HG02852 (cell line): ENCODE measurements at regions not wholly inside any gene's neighbourhood (a gene's known extent, or its start where the extent isn't known, plus 50 kb on each side); places are given as distances from the start of the nearest gene placed in this dataset.

Source experiments
- ATAC-seq: cut with Tn5 transposase; IDR thresholded peaks from one replicate; pipeline ENCODE4 v1.9.1; 2021; ENCODE audit warnings: mild to moderate bottlenecking, moderate library complexity; ENCODE audit not compliant: unreplicated experiment

- no peak for ATAC-seq
Measured at GRCh38 chr5:2461701-2462691, 289.5 kb downstream of the IRX2 start.

GRCh38 chr5:2460098-2460497 is 291.4 kb downstream of the IRX2 start:
- ATAC-seq = no peak

GRCh38 chr5:2459251-2459650 is 292.2 kb downstream of the IRX2 start:
- ATAC-seq = no peak

- no peak for ATAC-seq
Measured at GRCh38 chr5:2455878-2456277, 295.6 kb downstream of the IRX2 start.

- ATAC-seq = no peak
Measured at GRCh38 chr5:2454876-2455275, 296.6 kb downstream of the IRX2 start.

- ATAC-seq = no peak
Measured at GRCh38 chr5:2453781-2454180, 297.7 kb downstream of the IRX2 start.

GRCh38 chr5:2451100-2451499 is 300.4 kb downstream of the IRX2 start:
- ATAC-seq = no peak

- no peak for ATAC-seq
Measured at GRCh38 chr5:2442496-2443354, 308.8 kb downstream of the IRX2 start.

- no peak for ATAC-seq
Measured at GRCh38 chr5:2441495-2442180, 309.8 kb downstream of the IRX2 start.

- no peak for ATAC-seq
Measured at GRCh38 chr5:2439608-2440007, 311.9 kb downstream of the IRX2 start.

- ATAC-seq = no peak
Measured at GRCh38 chr5:2433086-2433485, 318.4 kb downstream of the IRX2 start.

- no peak for ATAC-seq
Measured at GRCh38 chr5:2432076-2432920, 319.2 kb downstream of the IRX2 start.

GRCh38 chr5:2430606-2431005 is 320.9 kb downstream of the IRX2 start:
- no peak for ATAC-seq

- ATAC-seq = no peak
Measured at GRCh38 chr5:2427983-2428382, 323.5 kb downstream of the IRX2 start.

- ATAC-seq = no peak
Measured at GRCh38 chr5:2423634-2424033, 327.8 kb downstream of the IRX2 start.

GRCh38 chr5:2417301-2417700 is 334.2 kb downstream of the IRX2 start:
- ATAC-seq = no peak

GRCh38 chr5:2415678-2416077 is 335.8 kb downstream of the IRX2 start:
- ATAC-seq = no peak

- no peak for ATAC-seq
Measured at GRCh38 chr5:2410451-2410850, 341.0 kb downstream of the IRX2 start.

- no peak for ATAC-seq
Measured at GRCh38 chr5:2403296-2403695, 348.2 kb downstream of the IRX2 start.

- no peak for ATAC-seq
Measured at GRCh38 chr5:2399804-2400203, 351.7 kb downstream of the IRX2 start.
